A549 (cell line): ENCODE measurements at regions not wholly inside any gene's neighbourhood (a gene's known extent, or its start where the extent isn't known, plus 50 kb on each side); places are given as distances from the start of the nearest gene placed in this dataset.

Experiments
- CEBPB ChIP-seq, 2 experiments: fragments of >200 bp in 1 of 2; sonication (Bioruptor Twin) in 1 of 2; formaldehyde crosslinking in 1 of 2; IDR thresholded peaks; 2 replicates each; pipeline ENCODE4 v1.6.1; 2012 to 2016
- CTCF ChIP-seq: fragments of >200 bp; sonication (Bioruptor Twin); formaldehyde crosslinking; IDR thresholded peaks from 3 replicates; pipeline ENCODE4 v1.5.1; 2016
- TF ChIP-seq, protein P1 (sequence below): fragments of 150-350 bp; IDR thresholded peaks from 2 replicates; pipeline ENCODE4 v1.6.1; 2014; ENCODE audit warnings: low read depth, mild to moderate bottlenecking, low read length

- TF ChIP-seq, protein P1, sequence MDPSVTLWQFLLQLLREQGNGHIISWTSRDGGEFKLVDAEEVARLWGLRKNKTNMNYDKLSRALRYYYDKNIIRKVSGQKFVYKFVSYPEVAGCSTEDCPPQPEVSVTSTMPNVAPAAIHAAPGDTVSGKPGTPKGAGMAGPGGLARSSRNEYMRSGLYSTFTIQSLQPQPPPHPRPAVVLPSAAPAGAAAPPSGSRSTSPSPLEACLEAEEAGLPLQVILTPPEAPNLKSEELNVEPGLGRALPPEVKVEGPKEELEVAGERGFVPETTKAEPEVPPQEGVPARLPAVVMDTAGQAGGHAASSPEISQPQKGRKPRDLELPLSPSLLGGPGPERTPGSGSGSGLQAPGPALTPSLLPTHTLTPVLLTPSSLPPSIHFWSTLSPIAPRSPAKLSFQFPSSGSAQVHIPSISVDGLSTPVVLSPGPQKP, result no peak
- TF ChIP-seq CEBPB (IDR thresholded peaks at IDR 0.05) (no peak), CTCF (no peak)
These were observed 1075.0 kb upstream of the TENM3 start for GRCh38 chr4:181168011-181168805.
